Lower leg skin (tissue), 3 donors: ENCODE measurements at regions not wholly inside any gene's neighbourhood (a gene's known extent, or its start where the extent isn't known, plus 50 kb on each side); places are given as distances from the start of the nearest gene placed in this dataset.

Source experiments
- POLR2A ChIP-seq, 2 donors: fragments of 450-650 bp; IDR thresholded peaks; one replicate each; pipeline ENCODE4 v1.6.1; 2016 to 2017; ENCODE audit warnings: antibody characterized with exemption in 2 of 2, mild to moderate bottlenecking in 1 of 2, moderate library complexity in 1 of 2
- TF ChIP-seq, protein P1 (sequence below), 3 donors: fragments of 450-650 bp; IDR thresholded peaks; one replicate each; pipeline ENCODE4 v1.5.1; 2016; ENCODE audit warnings: antibody characterized with exemption in 3 of 3, mild to moderate bottlenecking in 3 of 3, moderate library complexity in 2 of 3

DNA sequence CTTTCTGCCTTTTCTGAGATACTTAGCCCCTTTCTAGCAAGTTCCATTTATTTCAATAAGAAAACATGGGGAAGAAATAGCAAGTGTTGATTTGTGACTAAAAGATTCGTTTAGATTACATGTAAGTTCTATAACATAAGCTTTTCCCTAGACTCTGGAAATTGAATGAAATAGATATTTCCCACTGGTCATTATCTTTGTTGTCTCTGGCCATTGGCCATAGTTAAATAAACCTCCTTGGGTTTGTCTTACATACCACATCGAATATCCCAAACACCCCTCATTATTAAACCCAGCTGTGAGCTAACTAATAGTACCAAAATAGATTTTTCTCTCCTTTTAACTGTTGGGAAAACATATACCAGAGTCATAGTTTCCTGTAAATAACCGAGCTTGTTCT lies 534.8 kb downstream of the IQCM start:
- TF ChIP-seq, protein P1, sequence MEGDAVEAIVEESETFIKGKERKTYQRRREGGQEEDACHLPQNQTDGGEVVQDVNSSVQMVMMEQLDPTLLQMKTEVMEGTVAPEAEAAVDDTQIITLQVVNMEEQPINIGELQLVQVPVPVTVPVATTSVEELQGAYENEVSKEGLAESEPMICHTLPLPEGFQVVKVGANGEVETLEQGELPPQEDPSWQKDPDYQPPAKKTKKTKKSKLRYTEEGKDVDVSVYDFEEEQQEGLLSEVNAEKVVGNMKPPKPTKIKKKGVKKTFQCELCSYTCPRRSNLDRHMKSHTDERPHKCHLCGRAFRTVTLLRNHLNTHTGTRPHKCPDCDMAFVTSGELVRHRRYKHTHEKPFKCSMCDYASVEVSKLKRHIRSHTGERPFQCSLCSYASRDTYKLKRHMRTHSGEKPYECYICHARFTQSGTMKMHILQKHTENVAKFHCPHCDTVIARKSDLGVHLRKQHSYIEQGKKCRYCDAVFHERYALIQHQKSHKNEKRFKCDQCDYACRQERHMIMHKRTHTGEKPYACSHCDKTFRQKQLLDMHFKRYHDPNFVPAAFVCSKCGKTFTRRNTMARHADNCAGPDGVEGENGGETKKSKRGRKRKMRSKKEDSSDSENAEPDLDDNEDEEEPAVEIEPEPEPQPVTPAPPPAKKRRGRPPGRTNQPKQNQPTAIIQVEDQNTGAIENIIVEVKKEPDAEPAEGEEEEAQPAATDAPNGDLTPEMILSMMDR (IDR thresholded peaks at IDR 0.05), result no peak
- TF ChIP-seq POLR2A (IDR thresholded peaks at IDR 0.05), result no peak
